SH-SY5Y (cell line): ENCODE measurements at regions not wholly inside any gene's neighbourhood (a gene's known extent, or its start where the extent isn't known, plus 50 kb on each side); places are given as distances from the start of the nearest gene placed in this dataset.

Source experiments
- GATA2 ChIP-seq: IDR thresholded peaks from 2 replicates; pipeline ENCODE4 v1.6.1; 2011; ENCODE audit warnings: mild to moderate bottlenecking, low read depth, low read length
- GATA3 ChIP-seq: IDR thresholded peaks from 2 replicates; pipeline ENCODE4 v1.6.1; 2011; ENCODE audit warnings: low read depth, mild to moderate bottlenecking, low read length, moderate library complexity

DNA sequence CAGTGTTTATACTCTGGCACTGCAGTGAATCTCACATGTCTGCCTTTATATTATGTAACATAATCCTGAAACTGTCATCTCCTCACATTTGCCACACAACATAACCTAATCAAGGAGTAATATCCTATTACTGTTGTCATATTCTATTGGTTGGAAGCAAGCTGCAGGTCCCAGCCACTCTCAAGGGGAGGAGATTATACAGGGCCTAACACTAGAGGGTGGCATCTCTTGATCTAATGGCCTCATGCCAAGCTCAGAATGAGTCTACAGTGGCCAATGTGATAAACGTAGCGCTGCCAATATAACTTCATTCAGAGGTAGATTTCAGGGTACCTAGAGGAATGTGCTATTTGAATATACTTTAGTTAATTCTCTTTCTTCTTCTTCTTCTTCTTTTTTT is 166.8 kb downstream of the BACH1 start:
- TF ChIP-seq GATA2 = peak; percentile 95
- peak; percentile 80 for TF ChIP-seq GATA3

DNA sequence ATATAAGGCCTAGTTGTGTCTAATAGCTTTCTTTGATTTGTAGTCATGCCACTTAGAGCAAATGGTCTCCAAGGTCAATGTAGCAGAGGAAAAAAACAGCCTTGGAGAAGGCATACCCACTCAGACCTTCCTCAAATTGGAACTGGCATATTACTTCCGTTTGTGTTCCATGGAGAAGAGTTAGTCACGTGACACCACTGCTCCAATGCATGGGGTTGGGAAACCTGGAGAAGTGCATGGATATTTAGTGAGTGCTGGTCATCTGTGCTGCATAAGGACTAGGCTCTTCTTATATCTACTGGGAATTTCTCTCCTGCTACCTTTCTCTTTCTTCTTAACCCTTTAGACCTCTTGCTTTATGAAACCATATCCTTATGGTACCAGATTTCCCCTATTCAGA is 167.8 kb downstream of the BACH1 start:
- no peak for TF ChIP-seq GATA3
- TF ChIP-seq GATA2 = no peak

DNA sequence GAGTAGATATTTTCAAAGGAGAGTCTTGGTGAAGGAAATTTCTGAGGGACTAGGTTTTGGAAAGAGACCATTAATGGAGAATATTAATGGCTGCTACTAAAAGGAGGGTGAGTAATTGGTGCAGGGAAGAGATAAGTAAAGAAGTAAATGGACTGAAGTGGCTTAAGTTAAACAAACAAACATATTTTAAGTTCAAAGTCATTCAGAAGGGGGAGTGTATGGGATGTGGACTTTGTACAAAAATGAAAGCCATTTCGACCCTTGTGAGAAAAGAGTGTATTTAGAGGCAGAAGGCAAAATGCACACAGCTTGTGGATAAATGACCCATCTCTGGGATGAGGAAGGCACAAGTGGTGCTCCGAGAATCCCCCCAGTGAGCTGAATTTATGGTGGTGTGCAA is 171.7 kb downstream of the BACH1 start:
- TF ChIP-seq GATA2 (no peak), GATA3 (no peak)

DNA sequence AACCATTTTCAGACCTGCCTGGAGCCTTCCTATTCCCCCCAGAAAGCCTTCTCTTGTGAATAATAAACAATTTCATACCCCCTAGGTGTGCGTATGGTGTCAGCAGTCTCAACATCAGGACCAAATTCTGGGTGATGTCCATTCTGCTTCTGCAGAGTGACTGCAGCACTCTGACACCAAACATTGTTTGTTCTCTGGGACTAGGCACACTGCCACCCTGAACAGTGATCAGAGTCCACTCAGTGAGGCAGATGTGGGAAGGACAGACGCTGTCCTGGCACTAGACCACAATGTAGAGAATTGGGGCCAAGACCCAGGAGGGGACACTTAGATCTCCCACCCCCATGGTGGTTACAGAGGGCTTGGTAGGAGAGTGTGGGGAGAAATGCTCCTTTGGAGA is 175.1 kb downstream of the BACH1 start:
- TF ChIP-seq GATA3 (no peak), GATA2 (no peak)

DNA sequence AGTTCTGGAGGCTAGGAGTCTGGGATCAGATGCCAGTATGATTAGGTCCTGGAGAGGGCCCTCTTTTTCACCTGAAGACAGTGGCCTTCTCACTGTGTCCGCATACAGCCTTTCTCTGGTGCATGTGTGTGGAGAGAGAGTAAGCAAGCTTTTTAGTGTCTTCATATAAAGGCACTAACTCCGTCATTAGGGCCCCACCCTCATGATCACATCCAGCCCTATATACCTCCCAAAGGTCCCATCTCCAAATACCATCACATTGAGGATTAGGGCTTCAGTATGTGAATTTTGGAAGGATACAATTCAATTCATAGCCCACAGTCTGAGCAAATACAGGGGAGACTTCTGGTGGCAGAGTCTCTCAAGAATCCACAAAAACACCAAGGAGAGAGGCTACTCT is 176.6 kb downstream of the BACH1 start:
- TF ChIP-seq GATA3 (no peak), GATA2 (no peak)

DNA sequence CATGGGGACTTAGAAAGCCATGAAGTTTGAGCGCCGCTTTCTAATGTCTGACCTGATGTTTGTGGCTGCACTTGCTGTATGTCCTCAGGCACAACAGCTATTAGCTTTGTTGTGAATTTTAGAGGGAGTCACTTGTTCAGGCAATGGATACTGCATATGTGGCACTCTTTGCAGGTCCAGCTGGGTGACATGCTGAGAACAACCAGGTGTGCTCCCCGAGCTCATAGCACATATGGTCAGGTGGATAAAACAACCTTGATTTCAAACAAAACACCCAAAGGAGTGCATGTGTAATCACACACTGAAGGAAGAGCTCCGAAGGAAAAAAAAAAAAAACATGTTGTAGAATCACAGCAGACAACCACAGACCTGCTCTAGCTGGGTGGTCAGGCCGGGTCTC is 178.6 kb downstream of the BACH1 start:
- TF ChIP-seq GATA3 = no peak
- no peak for TF ChIP-seq GATA2

DNA sequence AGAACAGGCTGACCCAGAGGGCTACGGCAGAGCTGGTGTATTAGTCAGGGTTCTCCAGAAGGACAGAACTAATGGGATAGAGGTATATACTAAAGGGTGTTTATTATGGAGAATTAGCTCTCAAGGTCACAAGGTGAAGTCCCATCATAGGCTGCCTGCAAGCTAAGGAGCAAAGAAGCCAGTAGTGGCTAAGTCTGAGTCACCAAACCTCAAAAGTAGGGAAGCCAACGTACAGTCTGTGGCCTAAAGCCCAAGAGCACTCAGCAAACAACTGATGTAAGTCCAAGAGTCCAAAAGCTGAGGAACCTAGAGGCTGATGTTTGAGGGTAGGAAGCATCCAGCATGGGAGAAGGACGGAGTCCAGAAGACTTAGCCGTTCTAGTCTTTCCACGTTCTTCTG is 179.2 kb downstream of the BACH1 start:
- TF ChIP-seq GATA2 (no peak), GATA3 (no peak)

DNA sequence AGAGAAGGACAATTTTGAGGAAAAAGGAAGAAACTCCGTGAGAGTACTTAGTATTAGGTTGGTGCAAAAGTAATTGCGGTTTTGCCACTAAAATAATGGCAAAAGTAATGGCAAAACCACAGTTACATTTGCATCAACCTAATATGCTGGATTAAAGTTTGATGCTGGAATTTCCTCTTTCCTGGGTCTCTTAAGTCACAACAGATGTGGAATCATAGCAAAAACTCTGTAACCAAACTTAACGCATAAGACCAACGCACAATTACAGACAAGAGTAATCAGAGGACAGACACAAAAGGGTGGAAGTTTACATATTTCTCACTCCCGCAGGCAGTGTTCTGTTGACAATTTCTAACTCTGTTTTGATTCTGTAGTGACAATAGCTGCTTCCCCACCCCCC is 182.4 kb downstream of the BACH1 start:
- TF ChIP-seq GATA2 (no peak), GATA3 (no peak)

DNA sequence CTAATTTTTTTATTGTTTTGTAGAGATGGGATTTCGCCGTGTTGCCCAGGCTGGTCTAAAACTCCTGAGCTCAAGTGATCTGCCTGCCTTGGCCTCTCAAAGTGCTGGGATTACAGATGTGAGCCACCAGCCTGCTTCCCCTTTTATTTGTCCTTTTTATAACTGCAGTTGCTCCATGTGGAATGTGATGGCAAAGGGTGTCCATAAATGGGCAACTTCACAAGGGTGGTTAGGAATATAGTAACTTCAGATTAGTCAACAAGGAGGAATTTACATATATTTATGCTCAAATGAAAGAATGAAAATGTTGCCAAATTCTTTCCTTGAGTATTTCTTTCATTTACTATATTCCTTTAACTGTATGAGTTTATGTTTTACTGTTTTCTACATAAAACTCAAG is 182.9 kb downstream of the BACH1 start:
- no peak for TF ChIP-seq GATA2

DNA sequence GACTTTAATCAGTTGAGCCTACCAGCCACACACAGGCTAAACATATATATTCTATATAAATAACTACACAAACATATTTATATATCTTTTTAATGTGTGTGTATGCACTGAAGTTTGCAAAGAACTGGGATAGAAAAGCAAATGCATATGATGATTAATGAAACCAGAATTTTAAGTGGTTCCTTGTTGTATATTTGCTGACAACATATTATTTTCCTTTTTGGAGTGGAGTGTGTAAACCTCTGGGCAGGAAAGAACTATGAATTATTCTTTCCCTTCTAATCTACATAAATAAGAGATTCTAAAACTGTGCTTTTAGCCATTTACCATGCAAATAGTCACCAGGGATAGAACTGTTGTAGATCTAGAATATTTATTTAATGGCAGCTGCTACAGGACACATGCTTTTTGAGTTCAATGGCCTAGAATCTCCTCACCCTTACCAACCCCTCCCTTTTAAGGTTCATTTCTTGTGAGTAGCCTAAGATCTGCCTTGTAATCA is 187.6 kb downstream of the BACH1 start:
- TF ChIP-seq GATA2 = no peak
- TF ChIP-seq GATA3 = no peak
